NCI-H524 treated with DMSO at 0.1 percent for 48 hours (cell line): ENCODE measurements at regions not wholly inside any gene's neighbourhood (a gene's known extent, or its start where the extent isn't known, plus 50 kb on each side); places are given as distances from the start of the nearest gene placed in this dataset.

Experiments
- DNase-seq: peaks from one replicate; lab custom pipeline; 2025; lab: John Stamatoyannopoulos, UW

DNA sequence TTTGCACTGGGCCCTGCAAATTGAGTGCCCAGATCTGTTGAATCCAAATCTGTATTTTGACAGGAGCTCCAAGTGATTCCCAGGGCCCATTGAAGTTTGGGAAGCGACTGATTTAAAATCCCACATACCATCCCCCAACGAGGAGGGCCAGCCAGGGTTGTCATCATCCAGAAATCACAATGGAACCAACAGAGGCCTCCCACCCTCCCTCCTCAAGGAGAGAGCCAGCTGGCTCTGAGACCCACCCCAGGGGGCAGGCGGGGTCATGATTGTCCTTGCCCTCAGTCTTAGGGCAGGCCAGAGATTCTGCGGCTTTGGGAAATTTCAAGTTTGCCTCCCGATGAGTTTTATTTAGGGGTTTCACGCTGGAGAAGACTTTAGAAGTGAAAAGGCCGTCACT is 358.2 kb downstream of the MN1 start:
- DNase-seq, result no peak

DNA sequence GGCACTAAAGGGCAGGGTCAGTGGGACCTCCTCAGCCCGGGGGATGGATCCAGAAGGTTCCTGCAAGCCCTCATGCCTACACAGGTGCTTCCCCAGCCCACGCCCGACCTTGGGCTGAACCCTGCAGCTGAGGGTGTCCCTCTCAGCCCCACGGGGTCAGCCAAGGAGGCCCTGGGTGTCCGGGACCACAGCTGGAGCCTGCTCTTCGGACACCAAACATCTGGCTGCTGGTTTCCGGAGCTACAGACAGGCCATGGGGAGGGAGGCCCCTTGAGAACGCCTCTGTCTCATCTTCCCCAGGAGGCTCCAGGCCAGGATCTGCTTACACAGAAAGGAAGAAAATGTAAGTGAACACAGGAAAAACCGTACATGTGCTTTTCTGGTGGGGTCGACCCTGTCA is 355.7 kb downstream of the MN1 start:
- no peak for DNase-seq

DNA sequence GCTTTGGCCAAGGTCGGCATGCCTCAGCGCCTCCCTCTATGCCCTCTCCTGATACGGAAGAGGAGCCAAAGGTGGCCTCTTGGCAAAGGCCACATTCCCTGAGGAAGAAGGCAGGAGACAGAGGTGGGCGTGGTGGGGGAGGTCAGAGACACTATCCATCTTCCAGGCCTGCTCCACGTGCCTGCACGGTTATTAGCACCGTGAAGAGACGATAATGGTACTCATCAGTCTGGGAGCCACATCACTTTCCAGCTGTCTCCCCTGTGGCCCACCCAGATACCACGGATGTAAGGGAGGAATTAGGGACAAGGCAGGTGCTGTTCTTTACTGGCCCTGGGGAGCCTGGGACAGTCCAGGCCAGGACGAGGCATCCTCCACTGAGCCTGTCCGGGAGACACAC is 354.3 kb downstream of the MN1 start:
- DNase-seq, result no peak

DNA sequence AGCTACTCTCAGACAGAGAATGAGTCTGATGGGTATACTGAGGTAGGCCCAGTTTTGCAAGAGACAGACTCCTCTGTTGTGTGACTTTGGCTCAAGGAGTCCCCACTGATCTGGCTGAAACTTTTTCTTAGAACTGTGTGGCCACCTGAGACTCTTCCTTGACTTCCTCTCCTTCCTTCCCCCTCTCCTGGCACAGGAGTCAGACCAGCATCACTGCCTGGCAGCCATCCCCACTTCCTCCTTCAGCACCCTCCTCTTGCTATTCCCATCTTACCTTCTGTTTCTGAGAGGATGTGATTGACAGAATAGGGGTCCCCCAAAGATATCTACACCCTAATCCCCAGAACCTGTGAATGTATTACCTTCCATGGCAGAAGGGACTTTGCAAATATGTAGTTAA is 351.1 kb downstream of the MN1 start:
- DNase-seq, result no peak

DNA sequence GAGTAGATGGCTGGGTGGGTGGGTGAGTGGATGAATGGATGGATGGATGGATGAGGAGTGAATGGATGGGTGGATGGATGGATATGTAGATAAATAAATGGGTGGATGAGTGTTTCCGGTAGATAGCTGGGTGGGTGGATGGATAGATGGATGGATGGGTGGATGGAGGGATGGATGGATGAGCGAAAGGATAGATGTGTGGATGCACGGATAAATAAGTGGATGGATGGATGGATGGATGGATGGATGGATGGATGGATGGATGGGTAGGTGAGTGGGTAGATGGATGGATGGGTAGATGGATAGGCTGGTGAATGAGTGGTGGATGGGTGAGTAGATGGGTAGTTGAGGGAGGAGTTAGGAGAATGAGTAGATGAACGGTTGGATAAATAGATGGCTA is 349.3 kb downstream of the MN1 start:
- no peak for DNase-seq

DNA sequence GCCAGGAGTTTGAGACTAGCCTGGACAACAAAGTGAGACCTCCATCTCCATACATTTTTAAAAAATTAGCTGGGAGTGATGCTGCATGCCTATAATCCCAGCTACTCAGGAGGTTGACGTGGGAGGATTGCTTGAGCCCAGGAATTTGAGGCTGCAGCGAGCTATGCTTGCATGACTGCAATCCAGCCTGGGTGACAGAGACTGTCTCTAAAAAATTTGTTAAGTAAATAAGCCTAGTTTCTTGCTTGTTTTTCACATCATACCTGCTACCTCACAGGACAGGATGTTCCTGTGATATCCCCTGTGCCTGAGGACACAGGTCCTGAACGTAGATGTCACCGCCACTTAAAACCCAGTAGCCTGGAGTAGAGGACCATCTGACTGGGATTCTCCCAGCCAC is 348.6 kb downstream of the MN1 start:
- no peak for DNase-seq

DNA sequence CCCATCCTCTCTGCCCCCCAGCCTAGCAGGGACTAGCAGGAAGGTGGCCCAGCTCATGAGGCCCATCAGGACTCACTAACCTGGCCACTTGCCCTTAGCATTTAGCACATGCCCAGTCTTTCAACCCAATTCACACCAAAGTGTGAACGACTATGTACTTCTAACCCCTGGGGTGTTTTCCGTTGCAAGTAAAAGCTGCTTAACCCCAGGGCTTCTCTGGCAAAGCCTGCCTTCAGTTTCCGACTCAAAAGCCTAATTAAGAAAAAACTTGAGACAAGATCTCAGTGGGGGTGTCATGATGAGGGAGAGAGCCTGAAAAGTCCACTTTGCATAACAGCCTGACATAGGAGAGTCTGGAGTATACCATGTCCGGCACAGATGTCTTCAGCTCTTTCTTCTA is 347.8 kb downstream of the MN1 start:
- DNase-seq, result no peak

DNA sequence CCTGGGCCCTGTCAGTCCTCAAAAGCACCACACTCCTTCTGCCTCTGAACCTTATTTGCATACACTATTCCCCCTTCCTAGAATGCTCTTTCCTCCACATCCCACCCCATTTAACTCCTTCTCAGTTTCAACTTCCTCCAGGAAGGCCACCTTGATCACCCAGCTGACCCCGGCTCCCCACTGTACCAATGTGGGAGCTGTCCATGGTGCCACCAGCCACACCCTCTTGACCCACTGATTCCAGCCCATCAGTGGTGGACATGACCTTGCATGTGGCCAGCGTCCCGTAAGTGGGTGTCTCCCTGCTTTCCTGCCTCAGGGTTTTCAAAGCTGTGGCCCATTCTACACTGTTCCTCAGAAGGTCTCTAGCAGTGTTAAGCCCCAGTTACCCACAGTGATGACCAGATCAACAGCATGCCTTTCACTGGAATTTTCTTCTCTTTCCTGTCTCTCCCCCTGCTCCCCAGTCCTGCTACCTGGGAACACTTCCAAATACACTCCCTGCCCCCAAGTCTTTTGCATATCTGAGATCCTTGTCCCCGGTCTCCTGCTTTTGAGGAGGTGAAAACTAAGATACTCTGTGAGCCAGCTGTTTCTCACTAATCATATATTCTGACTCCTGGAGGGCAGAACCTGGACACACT is 346.6 kb downstream of the MN1 start:
- DNase-seq, result no peak

DNA sequence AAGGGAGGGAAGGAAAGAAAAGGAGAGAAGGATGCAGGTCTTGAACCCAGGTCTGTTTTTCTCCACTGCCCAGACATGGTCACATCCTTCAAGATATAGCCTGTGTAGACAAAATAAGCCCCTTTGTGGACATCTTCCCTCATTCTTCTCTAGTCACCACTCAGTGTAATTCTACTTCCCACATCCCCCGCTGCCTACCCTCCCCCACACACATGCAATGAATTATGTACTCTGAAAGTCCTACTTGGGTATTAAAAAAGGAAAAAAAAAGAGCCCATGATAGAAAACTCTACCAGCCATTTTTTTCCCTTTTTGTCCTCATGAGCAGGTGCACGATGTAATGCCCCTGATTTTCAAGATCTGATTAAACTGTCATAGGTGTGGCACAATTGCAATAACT is 346.0 kb downstream of the MN1 start:
- DNase-seq, result no peak

DNA sequence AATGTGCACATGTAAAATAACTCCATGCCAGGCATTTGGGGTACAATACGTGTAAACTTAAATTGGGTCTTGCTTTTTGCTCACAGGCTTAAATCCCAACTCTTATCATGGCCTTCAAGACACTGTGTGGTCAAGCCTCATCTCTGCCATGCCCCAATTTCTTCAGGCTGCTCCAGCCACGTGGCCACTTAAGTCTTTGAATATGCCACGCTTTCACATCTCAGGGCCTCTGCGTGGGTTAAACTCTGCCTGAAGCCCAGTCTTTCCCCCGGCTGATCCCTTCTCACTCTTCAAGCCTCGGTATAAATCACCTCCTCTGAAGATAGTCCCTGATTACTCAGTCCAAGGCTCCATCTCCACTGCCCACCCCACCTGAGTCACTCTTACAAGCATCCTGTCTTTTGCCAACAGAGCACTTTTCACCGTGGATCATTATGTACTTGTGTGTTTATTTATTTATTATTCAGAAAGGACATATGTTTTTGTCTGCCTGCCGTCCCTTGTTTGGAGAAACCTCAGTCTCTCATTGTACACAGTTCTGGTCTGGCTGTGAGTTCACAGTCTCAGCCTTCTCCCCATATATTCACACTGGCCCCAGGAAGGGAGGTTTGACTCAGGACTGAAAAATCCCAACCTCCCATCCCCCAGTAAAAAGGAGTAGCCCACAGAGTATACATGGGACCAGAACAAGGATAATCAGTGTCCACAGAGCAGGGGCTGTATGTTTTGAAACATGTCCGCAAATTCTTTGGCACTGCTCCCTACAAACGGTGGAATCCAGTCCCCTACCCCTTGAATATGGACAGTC is 344.7 kb downstream of the MN1 start:
- DNase-seq, result no peak

DNA sequence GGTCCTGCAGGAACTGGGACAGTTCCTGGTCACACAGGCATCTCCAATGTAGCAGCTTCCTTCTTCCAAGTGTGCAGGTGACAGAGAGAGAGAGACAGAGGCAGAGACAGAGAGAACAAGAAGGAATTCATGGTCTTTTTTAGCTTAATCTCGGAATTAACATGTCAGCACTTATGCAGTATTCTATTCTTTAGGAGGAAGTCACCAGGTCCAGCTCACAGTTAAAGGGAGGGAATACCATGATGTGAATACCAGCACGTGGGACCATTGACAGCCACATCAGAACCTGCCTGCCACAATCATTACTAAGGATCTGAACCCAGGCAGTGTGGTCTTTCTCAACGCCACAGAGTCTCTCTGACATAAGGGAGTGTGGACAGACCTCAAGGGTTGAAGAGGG is 341.6 kb downstream of the MN1 start:
- DNase-seq, result no peak

DNA sequence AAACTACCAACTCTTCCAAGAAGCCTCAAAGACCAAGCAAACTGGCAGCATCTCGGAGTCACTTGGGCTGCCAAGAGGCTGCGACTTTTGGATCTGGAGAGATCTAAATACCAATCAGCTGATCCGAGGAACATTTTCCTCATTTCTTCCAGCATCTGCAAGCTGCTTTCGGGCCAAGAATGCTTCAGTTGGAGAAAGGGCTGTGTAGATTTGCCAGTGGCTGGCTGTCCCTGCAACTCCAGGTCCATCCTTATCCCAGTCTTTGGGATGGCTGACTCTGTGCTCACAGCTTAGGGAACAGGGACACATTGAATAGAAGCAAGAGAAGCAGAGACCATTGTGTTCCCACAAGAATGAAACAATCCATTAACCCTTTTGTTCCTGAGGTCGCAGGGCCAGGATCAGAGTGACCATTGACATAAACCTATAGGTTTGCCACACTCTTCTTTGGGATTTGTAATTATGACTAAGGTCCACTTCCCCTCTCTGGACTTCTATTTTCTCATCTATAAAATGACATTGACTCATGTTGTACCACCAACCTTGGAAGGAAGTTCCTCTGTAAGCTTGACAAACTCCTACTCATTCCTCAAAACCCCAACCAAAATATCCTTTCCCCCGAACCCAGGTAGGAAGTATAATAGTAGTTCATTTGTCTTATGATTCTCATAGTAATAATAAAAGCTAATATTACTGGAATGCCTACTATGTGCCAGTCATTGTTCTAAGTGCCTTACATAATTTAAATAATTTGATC is 340.8 kb downstream of the MN1 start:
- no peak for DNase-seq

DNA sequence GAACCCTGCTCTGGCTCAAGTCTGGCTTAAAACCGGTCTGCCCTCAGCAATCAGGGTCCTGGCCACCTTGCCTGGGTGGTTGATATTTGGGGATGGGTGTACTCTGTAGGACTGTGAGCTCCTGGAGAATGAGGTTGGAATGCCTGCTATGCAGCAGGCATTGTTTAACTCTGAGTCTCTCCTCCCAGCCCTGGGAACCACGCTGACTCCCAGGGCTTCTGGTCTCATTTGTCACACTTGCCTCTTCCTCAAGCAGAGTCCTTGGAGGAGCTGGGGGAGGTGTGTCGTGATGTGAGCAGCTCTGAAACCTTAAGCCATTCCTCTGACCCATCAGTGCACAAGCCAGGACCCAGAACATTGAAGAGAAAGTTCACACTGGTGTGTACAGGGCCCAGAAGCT is 340.1 kb downstream of the MN1 start:
- peak; percentile 1 for DNase-seq

DNA sequence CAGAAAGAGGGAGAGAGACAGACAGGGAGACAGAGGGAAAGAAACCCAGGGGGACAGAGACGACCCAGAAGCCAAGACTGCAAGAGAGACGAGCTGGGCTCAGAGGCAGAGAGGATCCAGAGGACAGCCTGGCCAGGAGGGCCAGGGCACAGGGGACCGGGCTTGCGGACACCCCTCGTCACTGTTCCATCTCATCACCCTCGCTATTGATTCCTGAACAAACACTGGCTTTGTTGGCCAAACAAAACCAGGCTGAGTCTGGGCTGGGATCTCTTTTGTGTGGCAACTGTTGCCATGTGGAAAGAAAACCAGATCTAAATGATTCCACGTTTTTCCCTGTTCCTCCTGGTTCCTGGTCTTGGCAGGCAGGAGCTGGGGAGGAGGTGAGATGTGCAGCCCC is 339.4 kb downstream of the MN1 start:
- DNase-seq, result no peak

DNA sequence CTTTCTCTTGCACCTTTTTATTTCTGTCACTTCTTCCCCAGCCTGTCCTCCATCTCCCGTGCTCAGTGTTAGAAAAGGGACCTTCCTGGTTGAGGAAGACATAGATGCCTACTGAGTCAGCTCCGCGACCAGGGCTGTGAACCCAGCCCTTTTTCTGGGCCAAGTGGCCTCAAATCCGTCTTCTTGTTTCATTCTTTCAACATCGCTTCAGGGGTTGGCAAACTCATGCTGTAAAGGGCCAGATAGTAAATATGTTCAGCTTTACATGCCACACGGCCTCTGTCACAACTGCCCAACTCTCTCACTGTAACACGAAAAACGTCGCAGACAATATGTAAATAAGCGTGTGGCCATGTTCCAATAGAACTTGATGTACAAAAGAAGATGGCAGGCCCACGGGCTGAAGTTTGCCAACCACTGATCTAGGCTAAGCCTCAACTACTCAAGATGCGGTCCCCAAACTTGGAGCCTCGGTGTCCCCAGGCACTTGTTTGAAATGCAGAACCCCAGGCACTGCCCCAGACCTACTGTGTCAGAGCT is 338.4 kb downstream of the MN1 start:
- no peak for DNase-seq

DNA sequence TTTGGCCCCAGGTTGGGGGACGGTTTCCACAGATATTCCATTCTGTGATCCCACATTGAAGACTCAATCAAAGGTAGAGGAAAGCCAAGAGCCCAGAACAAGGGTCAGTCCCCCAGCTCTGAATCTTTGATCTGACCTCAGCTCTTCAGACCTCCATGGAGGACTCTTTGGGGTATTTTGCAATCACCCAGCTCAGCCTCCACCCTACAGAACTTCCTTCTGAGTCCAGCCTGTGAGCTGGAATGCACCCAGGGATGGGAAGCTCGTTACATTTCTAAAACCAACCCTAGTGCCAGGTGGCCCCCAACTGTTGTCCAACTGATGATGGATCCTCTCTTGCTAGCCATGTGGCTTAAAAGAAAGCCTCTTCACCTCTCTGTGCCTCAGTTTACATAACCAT is 335.3 kb downstream of the MN1 start:
- no peak for DNase-seq

DNA sequence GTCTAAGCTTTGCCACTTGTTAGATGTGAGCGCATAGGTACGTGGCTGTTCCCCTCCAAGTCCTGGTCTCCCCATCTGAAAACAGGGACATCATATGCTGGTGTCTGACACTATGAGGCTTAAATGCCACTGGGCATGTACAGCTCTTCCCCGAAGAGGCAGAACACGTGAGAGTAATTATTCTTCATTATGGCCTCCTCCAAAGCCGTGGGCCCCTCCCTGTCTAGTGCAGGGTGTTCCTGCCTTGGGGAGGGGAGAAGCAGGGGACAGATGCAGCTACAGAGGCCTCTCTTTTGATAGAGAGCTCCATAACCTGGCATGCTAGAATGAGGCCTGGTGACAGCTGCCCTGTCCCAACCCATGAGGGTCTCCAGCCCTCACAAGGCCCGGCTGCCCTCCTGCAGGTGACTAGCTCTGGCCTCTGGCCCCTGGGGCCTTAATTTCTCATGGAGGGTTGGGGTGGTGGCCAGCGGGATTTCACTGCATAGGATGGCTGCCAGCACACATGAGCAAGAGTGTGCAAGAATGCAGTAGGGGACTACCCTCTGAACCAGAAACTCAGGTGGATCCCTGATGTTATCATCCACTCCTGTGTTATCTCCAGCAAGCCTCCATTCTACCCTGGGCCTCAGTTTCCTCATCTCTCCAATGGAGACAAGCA is 334.6 kb downstream of the MN1 start:
- no peak for DNase-seq

DNA sequence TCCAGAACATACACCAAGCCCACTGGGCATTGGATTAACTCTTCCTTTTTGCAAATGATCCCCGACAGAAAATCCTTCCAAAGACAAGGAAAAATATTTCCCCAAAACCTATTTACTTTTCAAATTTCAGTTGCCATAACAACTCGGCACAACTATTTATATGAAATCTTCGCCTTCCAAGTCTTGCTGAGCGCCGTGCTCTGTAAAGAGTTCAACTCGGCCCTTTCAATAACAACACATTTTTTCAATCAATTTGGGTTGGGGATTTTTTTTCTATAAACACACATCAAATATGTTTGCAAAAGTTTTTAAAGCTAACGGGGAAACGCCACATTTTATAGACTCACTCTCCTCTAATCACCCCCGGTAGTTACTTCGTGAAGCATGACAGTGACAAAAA is 333.8 kb downstream of the MN1 start:
- no peak for DNase-seq

DNA sequence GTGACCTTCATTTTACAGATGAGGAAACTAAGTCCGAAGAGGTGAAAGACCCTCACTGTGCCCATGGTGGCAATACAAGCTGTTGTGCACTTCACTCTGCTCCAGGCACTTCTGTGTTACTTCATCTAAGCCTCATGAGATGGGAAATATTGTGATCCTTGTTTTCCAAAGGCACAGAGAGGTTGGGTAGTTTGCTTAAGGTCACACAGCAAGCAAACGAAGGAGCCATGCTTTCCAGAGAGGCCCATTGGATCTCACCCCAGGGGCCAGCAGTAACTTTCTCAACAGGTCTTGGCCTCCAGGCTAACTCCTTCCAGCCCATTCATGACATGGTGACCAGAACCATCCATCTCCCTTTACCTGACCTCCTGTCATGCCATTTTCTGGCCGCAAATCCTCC is 332.8 kb downstream of the MN1 start:
- no peak for DNase-seq

DNA sequence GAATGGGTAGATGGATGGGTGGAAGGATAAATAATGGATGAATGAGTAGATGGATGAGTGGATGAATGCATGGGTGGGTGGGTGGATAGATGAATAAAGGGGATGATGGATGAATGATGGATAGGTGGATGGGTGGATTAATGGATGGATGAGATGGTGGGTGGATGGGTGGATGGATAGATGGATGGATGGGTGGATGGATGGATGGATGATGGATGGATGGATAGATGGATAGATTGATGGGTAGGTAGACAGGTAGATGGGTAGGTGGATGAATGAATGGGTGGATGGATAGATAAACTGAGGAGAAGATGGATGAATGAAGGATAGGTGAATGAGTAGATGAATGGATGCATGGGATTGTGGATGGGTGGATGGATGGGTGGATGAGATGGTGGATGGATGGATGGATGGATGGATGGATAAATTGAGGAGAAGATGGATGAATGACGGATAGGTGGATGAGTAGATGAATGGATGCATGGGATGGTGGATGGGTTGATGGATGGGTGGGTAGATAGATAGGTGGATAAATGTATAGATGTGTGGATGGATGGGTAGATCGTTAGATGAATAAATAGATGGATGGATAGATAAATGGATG is 331.3 kb downstream of the MN1 start:
- DNase-seq, result no peak

DNA sequence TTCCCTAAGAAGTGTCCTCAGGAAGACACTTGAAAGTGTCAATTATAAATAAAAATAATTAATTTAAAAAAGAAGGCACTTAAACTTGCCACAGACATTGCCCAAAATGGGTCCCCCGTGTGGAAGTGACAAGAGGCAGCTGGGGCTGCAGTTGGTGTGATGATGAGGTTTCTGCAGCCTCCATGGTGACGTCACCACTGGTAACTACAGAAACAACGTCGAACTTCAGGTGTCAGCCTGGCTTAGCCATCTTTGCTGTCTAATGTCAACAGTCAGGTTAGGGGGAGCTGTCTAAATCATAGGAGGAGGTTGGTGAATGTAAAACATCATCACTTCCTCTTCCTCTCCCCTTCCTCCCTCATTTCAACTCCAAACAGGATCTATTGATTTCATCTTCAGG is 328.6 kb downstream of the MN1 start:
- DNase-seq, result no peak

DNA sequence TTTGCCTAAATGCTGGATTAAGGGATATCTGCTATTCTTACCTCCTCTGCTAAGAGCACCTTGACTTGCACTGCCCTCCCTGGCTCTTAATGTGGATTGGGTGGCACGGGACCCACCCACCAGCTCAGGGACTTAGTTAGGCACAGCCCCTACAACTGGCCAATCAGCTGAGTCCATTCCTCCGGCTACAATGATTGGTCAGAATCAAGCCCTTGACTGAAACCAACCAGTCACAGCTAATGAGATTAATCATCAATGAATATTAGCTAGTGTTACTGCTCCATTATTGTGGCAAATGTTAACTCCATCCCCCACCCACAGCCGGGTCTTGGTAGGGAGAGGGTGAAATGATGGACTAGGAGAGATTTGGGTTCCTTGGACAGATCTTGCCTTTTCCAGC is 328.0 kb downstream of the MN1 start:
- DNase-seq, result no peak
